22Rv1 (cell line): ENCODE measurements at regions not wholly inside any gene's neighbourhood (a gene's known extent, or its start where the extent isn't known, plus 50 kb on each side); places are given as distances from the start of the nearest gene placed in this dataset.

ENCODE experiments used
- CTCF ChIP-seq: fragments of 450-650 bp; IDR thresholded peaks from 2 replicates; pipeline ENCODE4 v1.5.1; 2017; ENCODE audit warnings: mild to moderate bottlenecking
- ZFX ChIP-seq: fragments of 450-650 bp; IDR thresholded peaks from 2 replicates; pipeline ENCODE4 v1.6.1; 2017; ENCODE audit warnings: antibody characterized with exemption, borderline replicate concordance

DNA sequence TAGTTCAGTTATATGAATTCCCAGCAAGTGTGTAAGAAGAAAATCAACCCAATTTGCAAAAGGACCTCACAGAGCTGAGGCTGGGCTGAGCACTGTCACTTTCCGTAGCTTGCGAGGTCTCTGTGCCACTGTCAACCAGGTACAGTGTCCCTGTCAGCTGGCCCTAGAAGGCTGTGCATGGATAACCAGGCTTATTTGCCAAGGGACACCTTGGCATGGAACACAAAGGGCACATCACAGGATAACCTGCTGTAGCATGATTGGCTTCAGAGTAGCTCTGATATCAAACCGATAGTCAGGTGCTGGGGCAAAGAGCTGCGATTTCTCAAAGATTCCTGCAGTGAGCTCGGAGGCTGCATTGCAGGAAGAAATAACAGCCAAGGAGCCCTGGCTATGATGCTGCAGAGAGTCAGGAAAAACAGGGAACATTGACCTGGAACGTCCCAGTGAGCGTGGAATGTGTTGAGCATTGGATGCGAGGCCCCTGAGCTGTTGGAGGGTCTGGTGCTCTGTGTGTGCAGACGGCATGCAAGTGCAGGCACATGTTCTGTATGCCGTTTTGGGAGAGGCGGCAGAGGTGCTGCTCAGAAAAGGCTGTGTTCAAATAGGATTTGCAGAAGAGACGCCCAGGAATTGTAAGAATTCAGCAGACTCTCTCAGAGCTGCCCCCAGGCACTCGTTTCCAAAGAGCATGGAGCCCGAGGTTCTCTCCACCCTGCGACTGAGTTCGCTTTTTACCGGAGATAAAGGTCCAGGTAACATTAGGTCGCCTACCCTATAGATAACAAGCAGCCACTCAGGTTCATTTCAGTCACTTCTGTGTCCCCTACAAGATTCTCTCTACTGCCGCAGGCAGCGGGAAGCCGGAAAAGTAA lies 213.5 kb upstream of the IRS2 start:
- no peak for TF ChIP-seq CTCF
- no peak for TF ChIP-seq ZFX
